RPMI8226 (cell line): ENCODE measurements at regions not wholly inside any gene's neighbourhood (a gene's known extent, or its start where the extent isn't known, plus 50 kb on each side); places are given as distances from the start of the nearest gene placed in this dataset.

Experiments
- DNase-seq: peaks from one replicate; pipeline ENCODE4 v3.0.0-alpha.2; 2015

DNA sequence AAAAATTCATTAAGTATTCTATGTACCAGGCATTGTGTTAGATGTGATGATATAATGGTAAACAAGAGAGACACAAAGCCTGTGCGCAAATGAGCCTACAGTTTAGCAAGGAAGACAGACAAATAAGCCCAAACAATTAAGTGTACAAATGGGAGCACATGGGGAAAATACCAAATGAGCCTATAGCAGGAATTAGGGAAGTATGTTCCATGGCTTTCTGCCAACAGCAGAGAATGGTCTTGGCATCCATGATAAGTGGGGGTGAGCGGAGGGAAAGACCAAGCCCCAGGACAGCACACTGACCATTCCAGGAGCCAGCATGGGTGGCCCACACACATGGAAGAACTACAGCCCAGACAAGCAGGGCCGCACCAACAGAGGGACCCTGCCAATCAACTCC is 369.7 kb downstream of the DEPDC1B start:
- DNase-seq = no peak

DNA sequence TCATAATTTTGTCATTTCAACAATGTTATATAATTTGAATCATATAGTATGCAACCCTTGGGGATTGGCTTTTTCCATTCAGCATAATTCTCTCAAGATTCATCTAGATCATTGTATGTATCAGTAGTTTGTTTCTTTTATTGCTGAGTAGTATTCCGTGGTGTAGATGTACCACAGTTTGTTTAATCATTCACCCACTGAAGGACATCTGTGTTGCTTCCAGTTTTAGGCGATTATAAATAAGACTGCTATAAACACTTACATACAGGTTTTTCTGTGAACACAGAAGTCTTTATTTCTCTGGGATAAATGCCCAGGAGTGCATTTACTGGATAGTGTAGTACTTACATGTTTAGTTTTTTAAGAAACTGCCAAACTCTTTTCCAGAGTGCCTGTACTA is 374.1 kb downstream of the DEPDC1B start:
- DNase-seq = no peak

DNA sequence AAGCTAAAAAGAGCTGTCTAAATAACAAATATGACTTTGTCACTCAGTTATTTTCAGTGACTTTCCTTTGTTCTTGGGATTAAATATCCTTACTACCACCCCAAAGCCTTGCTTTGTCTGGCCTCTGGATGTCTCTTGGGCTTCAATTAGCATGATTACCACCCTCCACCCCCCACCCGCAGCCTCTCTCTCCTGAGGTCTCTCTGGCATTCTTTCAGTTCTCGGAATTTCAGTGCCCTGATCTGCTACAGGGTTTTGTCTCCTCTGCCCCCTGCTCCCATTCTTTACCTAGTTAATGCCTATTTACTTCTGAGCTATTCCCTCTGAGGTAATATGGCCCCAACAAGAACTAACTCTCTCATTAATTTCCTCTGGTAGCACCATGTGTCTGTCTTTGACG is 376.4 kb downstream of the DEPDC1B start:
- no peak for DNase-seq

DNA sequence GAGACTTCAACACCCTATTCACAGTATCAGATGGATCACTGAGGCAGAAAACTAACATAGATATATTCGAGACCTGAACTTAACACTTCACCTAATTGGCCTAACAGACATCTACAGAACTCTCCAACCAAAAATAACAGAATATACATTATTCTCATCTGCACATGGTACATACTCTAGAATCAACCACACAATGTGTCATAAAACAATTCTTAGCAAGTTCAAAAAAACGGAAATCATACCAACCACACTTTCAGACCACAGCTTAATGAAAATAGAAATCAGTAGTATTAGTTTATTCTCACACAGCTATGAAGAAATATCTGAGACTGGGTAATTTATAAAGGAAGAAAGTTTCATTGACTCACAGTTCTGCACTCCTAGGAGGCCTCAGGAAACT is 387.9 kb downstream of the DEPDC1B start:
- no peak for DNase-seq

DNA sequence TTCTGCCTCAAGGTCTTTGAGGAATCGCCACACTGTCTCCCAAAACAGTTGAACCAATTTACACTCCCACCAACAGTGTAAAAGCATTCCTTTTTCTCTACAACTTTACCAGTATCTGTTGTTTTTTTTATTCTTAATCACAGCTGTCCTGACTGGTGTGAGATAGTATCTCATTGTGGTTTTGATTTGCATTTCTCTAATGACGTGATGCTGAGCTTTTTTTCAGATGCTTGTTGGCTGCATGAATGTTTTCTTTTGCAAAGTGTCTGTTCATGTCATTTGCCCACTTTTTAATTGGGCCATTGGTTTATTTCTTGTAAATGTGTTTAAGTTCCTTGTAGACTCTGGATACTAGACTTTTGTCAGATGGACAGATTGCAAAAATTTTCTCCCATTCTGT is 400.0 kb downstream of the DEPDC1B start:
- no peak for DNase-seq

GRCh38 chr5:60297658-60298057 is 402.3 kb downstream of the DEPDC1B start:
- no peak for DNase-seq

DNA sequence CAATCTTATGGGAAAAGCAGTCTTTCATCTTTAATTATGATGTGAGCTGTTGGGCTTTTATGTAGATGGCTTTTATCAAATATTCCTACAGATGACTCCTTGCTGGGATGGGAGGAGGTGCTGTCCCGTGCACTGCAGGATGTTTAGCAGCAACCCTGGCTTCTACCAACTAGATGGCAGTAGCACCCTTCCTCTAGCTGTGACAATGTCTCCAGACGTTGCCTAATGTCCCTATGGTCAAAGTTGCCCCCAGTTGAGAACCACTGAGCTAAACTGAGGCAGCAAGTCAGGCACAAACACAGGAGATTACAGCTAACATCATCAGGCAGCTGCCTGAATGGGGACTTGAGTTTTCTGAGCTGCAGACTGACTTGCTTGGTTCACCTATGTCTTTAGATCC is 401.9 kb upstream of the PDE4D start:
- no peak for DNase-seq

- no peak for DNase-seq
Measured at GRCh38 chr5:60293518-60293917, 400.0 kb upstream of the PDE4D start.

DNA sequence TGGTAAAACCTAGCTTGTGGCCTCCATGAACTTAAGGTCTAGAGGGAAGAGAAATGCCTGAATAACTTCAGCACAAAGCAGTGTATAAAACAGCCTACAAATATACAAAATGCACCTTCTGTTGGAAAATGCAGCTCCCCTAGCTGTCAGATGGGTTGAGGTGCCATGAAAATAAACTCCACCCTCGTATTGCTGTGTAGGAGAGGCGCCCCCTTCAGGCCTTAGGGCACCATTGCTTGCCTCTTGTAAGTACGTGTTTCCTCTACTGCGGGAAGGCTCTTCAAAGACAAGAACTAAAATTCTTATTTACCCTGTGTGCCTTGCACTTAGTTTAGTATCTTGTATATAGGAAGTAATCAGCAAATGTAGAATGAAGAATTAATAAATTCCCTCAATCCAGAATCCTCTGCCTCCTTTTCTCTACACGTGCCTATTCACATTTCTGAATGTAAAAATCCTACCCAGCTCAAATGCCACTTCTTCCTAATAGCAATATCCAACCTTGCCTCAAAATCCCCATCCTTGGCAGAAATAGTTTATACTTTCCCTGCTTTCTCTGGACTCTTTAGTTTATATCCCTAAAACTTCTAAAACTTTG is 393.7 kb upstream of the PDE4D start:
- peak; percentile 81 for DNase-seq

DNA sequence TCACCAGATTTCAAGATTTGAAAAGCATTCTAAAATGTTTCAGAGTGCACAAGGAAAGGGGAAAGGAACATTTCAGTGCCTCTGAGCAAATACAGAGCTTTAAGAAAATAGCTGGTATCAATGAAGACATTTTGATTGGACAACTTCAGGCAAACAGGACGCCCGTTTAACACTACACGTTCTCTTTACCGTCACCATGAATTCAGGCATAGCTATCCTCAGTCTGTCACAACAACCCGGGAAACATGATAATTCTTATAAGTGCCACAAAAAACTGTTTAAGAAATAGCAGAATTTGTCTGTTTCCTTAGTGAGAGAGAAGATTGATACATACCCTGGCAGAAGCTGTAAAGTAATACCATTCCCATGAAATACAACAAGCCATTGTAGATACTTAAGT is 392.4 kb upstream of the PDE4D start:
- DNase-seq = no peak

GRCh38 chr5:60280943-60281342 is 387.4 kb upstream of the PDE4D start:
- DNase-seq = no peak

GRCh38 chr5:60277941-60278340 is 384.4 kb upstream of the PDE4D start:
- no peak for DNase-seq

- no peak for DNase-seq
Measured at GRCh38 chr5:60274747-60275146, 381.2 kb upstream of the PDE4D start.

- DNase-seq = no peak
Measured at GRCh38 chr5:60271517-60271916, 378.0 kb upstream of the PDE4D start.

GRCh38 chr5:60267907-60268306 is 374.4 kb upstream of the PDE4D start:
- no peak for DNase-seq

DNA sequence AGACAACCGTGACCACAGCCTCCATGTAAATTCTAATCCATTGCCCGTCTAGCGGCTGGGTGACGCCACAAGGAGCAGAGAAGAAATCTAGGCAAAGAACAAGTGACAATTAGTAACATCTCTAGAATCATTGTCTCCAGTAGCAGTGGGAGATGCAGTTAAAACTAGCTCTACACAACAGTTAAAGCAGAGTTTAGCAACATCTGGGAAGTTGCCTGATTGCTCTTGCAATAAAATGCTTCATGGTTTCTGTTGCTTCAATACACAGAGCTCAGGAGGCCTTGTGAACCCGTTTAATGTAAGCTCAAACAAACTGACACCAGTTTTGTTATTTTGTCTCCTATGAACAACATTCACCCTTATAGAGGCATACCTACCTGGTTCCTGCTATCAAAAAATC is 369.8 kb upstream of the PDE4D start:
- DNase-seq = no peak

GRCh38 chr5:60262576-60263295 is 369.2 kb upstream of the PDE4D start:
- no peak for DNase-seq

GRCh38 chr5:60261732-60262131 is 368.2 kb upstream of the PDE4D start:
- no peak for DNase-seq

GRCh38 chr5:60260658-60261057 is 367.1 kb upstream of the PDE4D start:
- no peak for DNase-seq

GRCh38 chr5:60259730-60260129 is 366.2 kb upstream of the PDE4D start:
- no peak for DNase-seq

GRCh38 chr5:60257596-60258271 is 364.2 kb upstream of the PDE4D start:
- DNase-seq = no peak

DNA sequence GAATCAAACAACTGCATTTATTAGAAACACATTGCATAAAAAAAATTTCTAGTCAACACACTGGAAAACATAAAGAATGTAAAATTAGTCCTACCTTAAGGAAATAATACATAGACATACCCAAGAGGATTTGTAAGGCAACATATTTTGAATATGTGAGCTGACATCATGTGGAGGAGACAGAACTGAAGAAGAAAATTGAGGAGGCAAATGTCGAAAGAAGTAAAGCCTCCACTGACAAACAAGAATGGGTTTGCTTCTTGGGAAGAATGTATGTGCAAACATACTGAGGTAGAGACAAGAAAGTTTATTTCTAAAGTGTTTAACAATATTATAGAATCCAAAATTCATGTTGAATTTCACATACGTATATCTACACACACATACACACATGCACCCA is 363.0 kb upstream of the PDE4D start:
- no peak for DNase-seq

GRCh38 chr5:60248901-60249300 is 355.4 kb upstream of the PDE4D start:
- DNase-seq = peak; percentile 91

GRCh38 chr5:60243713-60244112 is 350.2 kb upstream of the PDE4D start:
- no peak for DNase-seq
